ENCODE measurements at regions not wholly inside any gene's neighbourhood (a gene's known extent, or its start where the extent isn't known, plus 50 kb on each side); places are given as distances from the start of the nearest gene placed in this dataset.

DNA sequence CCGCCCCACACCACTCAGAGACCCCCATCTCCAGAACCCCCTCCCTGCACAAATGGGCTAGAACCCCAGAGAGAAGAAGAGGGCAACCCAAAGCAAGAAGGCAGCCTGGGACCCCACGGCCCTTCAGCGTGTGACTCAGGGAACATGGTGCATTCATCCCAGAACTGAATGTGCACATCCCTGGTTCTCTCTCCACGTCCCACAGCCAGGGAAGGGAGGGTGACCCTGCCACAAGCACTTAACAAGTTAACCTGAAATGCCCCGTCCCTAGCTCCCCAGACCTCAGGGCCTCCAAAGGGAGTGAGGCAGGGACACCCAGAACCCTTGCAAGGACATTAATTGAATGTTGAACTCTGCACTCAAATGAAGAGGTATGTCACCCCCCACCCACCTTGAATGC lies 202.5 kb upstream of the TNRC6C start:
- CTCF ChIA-PET, result no interaction called here
- ATAC-seq (ENCODE audit: low read depth), result no peak
- POLR2A ChIA-PET, result no interaction called here
- Mint-ChIP-seq H3K4me3 (no peak overlapping the region), H3K4me1 (no peaks in the 10 kb centered on the region), H3K27ac (no peak overlapping the region), H3K27me3 (peaks cover 14% of the 10 kb centered on the region), H3K36me3 (ENCODE audit: low read depth) (no peaks in the 10 kb centered on the region), H3K9me3 (peaks cover 4% of the 10 kb centered on the region)
- DNase-seq, result no peak
- intact Hi-C loops (cut with micrococcal nuclease), result no loop called here
- TF ChIP-seq, protein P1, sequence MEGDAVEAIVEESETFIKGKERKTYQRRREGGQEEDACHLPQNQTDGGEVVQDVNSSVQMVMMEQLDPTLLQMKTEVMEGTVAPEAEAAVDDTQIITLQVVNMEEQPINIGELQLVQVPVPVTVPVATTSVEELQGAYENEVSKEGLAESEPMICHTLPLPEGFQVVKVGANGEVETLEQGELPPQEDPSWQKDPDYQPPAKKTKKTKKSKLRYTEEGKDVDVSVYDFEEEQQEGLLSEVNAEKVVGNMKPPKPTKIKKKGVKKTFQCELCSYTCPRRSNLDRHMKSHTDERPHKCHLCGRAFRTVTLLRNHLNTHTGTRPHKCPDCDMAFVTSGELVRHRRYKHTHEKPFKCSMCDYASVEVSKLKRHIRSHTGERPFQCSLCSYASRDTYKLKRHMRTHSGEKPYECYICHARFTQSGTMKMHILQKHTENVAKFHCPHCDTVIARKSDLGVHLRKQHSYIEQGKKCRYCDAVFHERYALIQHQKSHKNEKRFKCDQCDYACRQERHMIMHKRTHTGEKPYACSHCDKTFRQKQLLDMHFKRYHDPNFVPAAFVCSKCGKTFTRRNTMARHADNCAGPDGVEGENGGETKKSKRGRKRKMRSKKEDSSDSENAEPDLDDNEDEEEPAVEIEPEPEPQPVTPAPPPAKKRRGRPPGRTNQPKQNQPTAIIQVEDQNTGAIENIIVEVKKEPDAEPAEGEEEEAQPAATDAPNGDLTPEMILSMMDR (IDR thresholded peaks at IDR 0.05), result no peak

DNA sequence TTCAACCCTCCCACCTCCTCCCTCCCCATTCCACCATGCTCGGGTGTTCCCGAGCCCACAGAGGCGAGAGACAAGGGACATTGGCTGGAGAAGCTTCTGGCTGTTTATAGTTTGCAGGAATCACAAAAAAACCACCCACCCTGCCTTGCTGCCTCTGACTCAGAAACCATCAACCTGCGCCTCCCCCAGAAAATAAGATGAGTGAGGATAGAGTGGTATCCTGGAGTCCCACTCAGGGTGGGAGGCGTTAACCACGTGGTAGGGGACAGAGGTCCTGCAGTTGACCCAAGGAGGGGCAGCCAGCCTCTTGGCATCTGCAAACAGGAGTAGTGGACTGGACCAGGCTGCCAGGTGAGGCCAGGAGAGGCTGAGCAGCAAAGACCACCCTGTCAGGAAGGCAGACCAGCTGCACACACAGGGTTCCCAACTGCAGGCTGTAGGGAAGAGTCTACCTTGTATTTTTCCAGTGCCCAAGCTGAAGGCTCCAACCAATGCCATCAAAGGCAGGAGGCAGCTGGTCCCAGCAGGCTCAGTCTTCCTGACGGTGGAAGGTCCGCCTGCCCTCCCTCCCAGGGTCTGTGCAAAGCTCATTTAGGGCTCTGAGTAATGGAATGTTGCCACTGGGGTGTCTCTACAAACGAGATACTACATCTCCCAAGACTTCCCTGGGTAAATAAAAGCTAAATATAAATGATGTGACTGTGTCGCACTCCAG lies 201.5 kb upstream of the TNRC6C start:
- H3K4me3 Mint-ChIP-seq, result no peak overlapping the region
- intact Hi-C loops (cut with micrococcal nuclease), result no loop called here
- DNase-seq, result no peak
- peaks cover 14% of the 10 kb centered on the region for H3K27me3 Mint-ChIP-seq
- H3K4me1 Mint-ChIP-seq, result no peaks in the 10 kb centered on the region
- peaks cover 4% of the 10 kb centered on the region for H3K9me3 Mint-ChIP-seq
- TF ChIP-seq, protein P1 (IDR thresholded peaks at IDR 0.05), result no peak
- no peak overlapping the region for H3K27ac Mint-ChIP-seq
- no peak for ATAC-seq (ENCODE audit: low read depth)
- POLR2A ChIA-PET, result no interaction called here
- no peaks in the 10 kb centered on the region for H3K36me3 Mint-ChIP-seq (ENCODE audit: low read depth)
- CTCF ChIA-PET, result no interaction called here

DNA sequence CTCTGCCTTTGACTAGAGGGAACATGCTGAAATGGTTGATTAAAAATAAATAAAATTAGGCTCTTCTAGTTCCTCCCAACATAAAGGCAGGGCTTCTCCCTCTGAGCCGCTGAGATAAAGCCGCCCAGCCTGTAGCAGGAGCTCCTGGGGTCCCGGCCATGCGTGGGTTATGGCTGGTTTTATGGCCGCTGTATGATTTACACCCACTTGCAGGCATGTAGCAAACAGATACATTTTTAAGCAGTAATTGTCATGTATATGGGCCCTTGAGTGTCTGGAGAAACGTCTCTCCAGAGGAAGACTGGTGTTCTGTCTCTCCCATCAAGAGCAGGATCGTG lies 201.0 kb upstream of the TNRC6C start:
- no peak overlapping the region for H3K27ac Mint-ChIP-seq
- no peak overlapping the region for H3K4me3 Mint-ChIP-seq
- H3K36me3 Mint-ChIP-seq (ENCODE audit: low read depth), result no peaks in the 10 kb centered on the region
- TF ChIP-seq, protein P1 (IDR thresholded peaks at IDR 0.05), result no peak
- ChIA-PET CTCF (interaction anchor here (0.6 kb wide), 1 partner anchor 1937 kb away, joined by 3 read pairs; no protein-coding TSS in a partner anchor), POLR2A (no interaction called here)
- no peak for DNase-seq
- peaks cover 4% of the 10 kb centered on the region for H3K9me3 Mint-ChIP-seq
- intact Hi-C loops (cut with micrococcal nuclease), result no loop called here
- H3K27me3 Mint-ChIP-seq, result peaks cover 14% of the 10 kb centered on the region
- no peak for ATAC-seq (ENCODE audit: low read depth)
- H3K4me1 Mint-ChIP-seq, result no peaks in the 10 kb centered on the region

DNA sequence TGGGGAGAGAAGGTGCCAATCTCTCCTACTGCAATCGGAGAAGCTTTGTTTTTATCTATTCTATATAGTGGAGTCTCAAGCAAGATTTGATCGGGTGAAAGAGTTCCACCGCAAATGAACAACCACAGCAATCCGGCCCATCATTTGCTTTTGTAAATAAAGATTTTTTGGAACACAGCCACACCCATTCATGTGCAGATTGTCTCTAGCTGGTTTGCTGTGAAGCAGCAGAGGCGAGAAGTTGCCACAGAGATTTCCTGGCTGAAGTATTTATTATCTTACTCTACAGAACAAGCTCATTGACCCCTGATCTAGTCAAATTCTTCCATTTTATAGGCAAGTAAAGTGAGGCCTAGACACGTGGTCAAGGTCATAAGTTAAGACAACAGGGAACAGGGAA lies 195.5 kb upstream of the TNRC6C start:
- TF ChIP-seq, protein P1 (IDR thresholded peaks at IDR 0.05), result no peak
- DNase-seq, result no peak
- Mint-ChIP-seq H3K4me1 (no peaks in the 10 kb centered on the region), H3K27ac (no peak overlapping the region), H3K36me3 (ENCODE audit: low read depth) (no peaks in the 10 kb centered on the region), H3K27me3 (peaks cover 20% of the 10 kb centered on the region), H3K4me3 (no peak overlapping the region), H3K9me3 (no peaks in the 10 kb centered on the region)
- intact Hi-C loops (cut with micrococcal nuclease), result no loop called here
- CTCF ChIA-PET, result no interaction called here
- POLR2A ChIA-PET, result no interaction called here
- no peak for ATAC-seq (ENCODE audit: low read depth)

DNA sequence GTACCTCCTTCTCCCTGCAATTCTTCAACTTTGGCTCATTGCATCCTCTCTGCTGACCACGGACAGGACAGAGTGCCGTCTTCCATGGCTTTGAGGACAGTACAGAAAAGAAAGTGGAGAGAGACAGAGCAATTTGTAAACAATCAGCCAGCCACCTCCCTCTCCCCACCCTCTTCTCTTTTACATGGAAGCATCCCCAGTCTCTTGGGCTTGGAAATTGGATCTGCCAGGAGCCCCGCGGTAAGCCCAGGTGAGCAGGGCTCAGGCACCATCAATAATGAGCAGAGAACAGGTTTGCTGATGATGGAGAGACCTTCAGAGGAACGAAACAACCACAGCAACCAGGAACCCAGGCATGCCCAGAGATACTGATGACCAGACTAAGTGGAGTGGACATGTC lies 194.9 kb upstream of the TNRC6C start:
- no peak overlapping the region for H3K4me3 Mint-ChIP-seq
- no peaks in the 10 kb centered on the region for H3K4me1 Mint-ChIP-seq
- POLR2A ChIA-PET, result no interaction called here
- intact Hi-C loops (cut with micrococcal nuclease), result no loop called here
- ATAC-seq (ENCODE audit: low read depth) (no peak), DNase-seq (no peak)
- no peaks in the 10 kb centered on the region for H3K36me3 Mint-ChIP-seq (ENCODE audit: low read depth)
- CTCF ChIA-PET, result no interaction called here
- TF ChIP-seq, protein P1 (IDR thresholded peaks at IDR 0.05), result no peak
- H3K27me3 Mint-ChIP-seq, result peaks cover 20% of the 10 kb centered on the region
- H3K27ac Mint-ChIP-seq, result no peak overlapping the region
- H3K9me3 Mint-ChIP-seq, result no peaks in the 10 kb centered on the region

Measured in activated B cell treated with CpG ODN at 0.5 μM for 24 hours (primary cell).